Panc1 (cell line): ENCODE measurements at regions not wholly inside any gene's neighbourhood (a gene's known extent, or its start where the extent isn't known, plus 50 kb on each side); places are given as distances from the start of the nearest gene placed in this dataset.

Experiments used
- ATAC-seq: fragments of 200-7000 bp; cut with Tn5 transposase; 2 replicates; pipeline ENCODE4 v1.9.1; 2020; ENCODE audit warnings: mild to moderate bottlenecking, moderate library complexity
- BruUV-seq: library from RNA; stranded (reverse); fragments of 400-500 nt; replicated peaks from 2 replicates; lab custom pipeline; 2021; lab: Mats Ljungman, UMichigan
- CTCF ChIA-PET: fragments of 300-600 bp; sonication (Branson Sonifier 250); formaldehyde crosslinking; loops from one replicate; lab custom pipeline; 2022; ENCODE audit warnings: antibody characterized with exemption; lab: Charles Lee
- POLR2A ChIA-PET: fragments of 300-600 bp; sonication (Branson Sonifier 250); formaldehyde crosslinking; loops from one replicate; lab custom pipeline; 2022; ENCODE audit warnings: antibody characterized with exemption; lab: Charles Lee
- DNase-seq: peaks from one replicate; pipeline ENCODE4 v3.0.0-alpha.2; 2010; ENCODE audit warnings: low read depth, low spot score
- H3K27ac ChIP-seq: 2 replicates; pipeline ENCODE4 v1.5.1; 2011; ENCODE audit warnings: mild to moderate bottlenecking, low read length, inconsistent platforms
- H3K27me3 ChIP-seq: fragments of 200-500 bp; sonication (Bioruptor generic); 2 replicates; pipeline ENCODE4 v1.6.0; 2014; ENCODE audit warnings: low read length, inconsistent platforms; ENCODE audit not compliant: control insufficient read depth, insufficient read depth
- H3K36me3 ChIP-seq: fragments of 200-500 bp; sonication (Bioruptor generic); 2 replicates; pipeline ENCODE4 v1.5.1; 2014; ENCODE audit warnings: inconsistent platforms, mild to moderate bottlenecking, low read length, moderate library complexity; ENCODE audit not compliant: control insufficient read depth, insufficient read depth
- H3K4me1 ChIP-seq: 2 replicates; pipeline ENCODE4 v1.5.1; 2011; ENCODE audit warnings: inconsistent platforms, mild to moderate bottlenecking, low read length, moderate library complexity; ENCODE audit not compliant: control insufficient read depth, insufficient read depth
- H3K4me3 ChIP-seq, 2 experiments: 2 replicates each; pipeline ENCODE4 v1.5.1; 2011 to 2012; ENCODE audit warnings: low read depth in 2 of 2, low read length in 2 of 2, mild to moderate bottlenecking in 2 of 2, inconsistent platforms in 1 of 2, moderate library complexity in 1 of 2
- H3K9me3 ChIP-seq: fragments of 200-500 bp; sonication (Bioruptor generic); 2 replicates; pipeline ENCODE4 v1.5.1; 2014; ENCODE audit warnings: low read depth, mild to moderate bottlenecking, inconsistent platforms, low read length, moderate library complexity; ENCODE audit not compliant: control insufficient read depth, insufficient read depth
- CTCF ChIP-seq: fragments of 450-650 bp; IDR thresholded peaks from 2 replicates; pipeline ENCODE4 v1.5.1; 2017; ENCODE audit warnings: mild to moderate bottlenecking
- POLR2AphosphoS5 ChIP-seq: IDR thresholded peaks from 2 replicates; pipeline ENCODE4 v1.6.1; 2012; ENCODE audit warnings: mild to moderate bottlenecking, low read depth, low read length, moderate library complexity
- REST ChIP-seq, 2 experiments: IDR thresholded peaks; 2 replicates each; pipeline ENCODE4 v1.6.1; 2011 to 2012; ENCODE audit warnings: low read depth in 2 of 2, control low read depth in 1 of 2, low read length in 1 of 2, mild to moderate bottlenecking in 1 of 2, moderate library complexity in 1 of 2; ENCODE audit not compliant: insufficient read depth in 1 of 2
- SIN3A ChIP-seq: IDR thresholded peaks from 2 replicates; pipeline ENCODE4 v1.6.1; 2012; ENCODE audit warnings: low read depth, mild to moderate bottlenecking, low read length, moderate library complexity, borderline replicate concordance; ENCODE audit not compliant: insufficient read depth
- TCF7L2 ChIP-seq: IDR thresholded peaks from 2 replicates; pipeline ENCODE4 v1.6.1; 2011; ENCODE audit warnings: mild to moderate bottlenecking, low read depth, low read length, inconsistent platforms
- in situ Hi-C: cut with HindIII; loops from 2 replicates; pipeline ENCODE4 v1.10.0; 2016; ENCODE audit warnings: low sequenced_read_pairs, low pct_unique_long_range_greater_than_20kb
- intact Hi-C: fragments of 100-400 bp; cut with micrococcal nuclease; formaldehyde crosslinking; loops from one replicate; pipeline ENCODE4 v1.10.0; 2022; ENCODE audit not compliant: unreplicated experiment

- H3K4me3 ChIP-seq: no peak overlapping the region
- no peaks in the 10 kb centered on the region for H3K27me3 ChIP-seq
- POLR2A ChIA-PET: no interaction called here
- intact Hi-C loops: no loop called here
- no peaks in the 10 kb centered on the region for H3K36me3 ChIP-seq
- ATAC-seq: no peak
- CTCF ChIA-PET: no interaction called here
- TF ChIP-seq POLR2AphosphoS5 (no peak), CTCF (no peak), REST (IDR thresholded peaks at IDR 0.05; ENCODE audit: insufficient read depth in 1 of 2, low read depth in 2 of 2, low read length in 1 of 2) (no peak), TCF7L2 (no peak), SIN3A (no peak)
- no peaks in the 10 kb centered on the region for H3K4me1 ChIP-seq
- H3K9me3 ChIP-seq: no peaks in the 10 kb centered on the region
- no peak overlapping the region for H3K27ac ChIP-seq
- in situ Hi-C loops: no loop called here
- BruUV-seq: no TSS peak
- no peak for DNase-seq
Measured at GRCh38 chr4:156654410-156654809, 317.2 kb downstream of the PDGFC start.

GRCh38 chr4:156643826-156644225 is 327.8 kb downstream of the PDGFC start:
- POLR2A ChIA-PET: no interaction called here
- BruUV-seq: no TSS peak
- intact Hi-C loops: no loop called here
- no peak for ATAC-seq
- no peak for DNase-seq
- no peaks in the 10 kb centered on the region for H3K4me1 ChIP-seq
- TF ChIP-seq REST (IDR thresholded peaks at IDR 0.05; ENCODE audit: insufficient read depth in 1 of 2, low read depth in 2 of 2, low read length in 1 of 2) (no peak), POLR2AphosphoS5 (no peak), TCF7L2 (no peak), SIN3A (no peak), CTCF (no peak)
- H3K27me3 ChIP-seq: no peaks in the 10 kb centered on the region
- no peaks in the 10 kb centered on the region for H3K9me3 ChIP-seq
- CTCF ChIA-PET: no interaction called here
- H3K36me3 ChIP-seq: no peaks in the 10 kb centered on the region
- H3K27ac ChIP-seq: no peak overlapping the region
- in situ Hi-C loops: no loop called here
- no peak overlapping the region for H3K4me3 ChIP-seq
